NCI-H1105 treated with DMSO at 0.1 percent for 48 hours (cell line): ENCODE measurements at regions not wholly inside any gene's neighbourhood (a gene's known extent, or its start where the extent isn't known, plus 50 kb on each side); places are given as distances from the start of the nearest gene placed in this dataset.
"Not testable (repeated sequence)": the region's sequence is repeated elsewhere in the genome, so short reads cannot be mapped to it uniquely, and the experiment has no call there.

ENCODE experiments used
- DNase-seq: peaks from one replicate; lab custom pipeline; 2025; lab: John Stamatoyannopoulos, UW

DNA sequence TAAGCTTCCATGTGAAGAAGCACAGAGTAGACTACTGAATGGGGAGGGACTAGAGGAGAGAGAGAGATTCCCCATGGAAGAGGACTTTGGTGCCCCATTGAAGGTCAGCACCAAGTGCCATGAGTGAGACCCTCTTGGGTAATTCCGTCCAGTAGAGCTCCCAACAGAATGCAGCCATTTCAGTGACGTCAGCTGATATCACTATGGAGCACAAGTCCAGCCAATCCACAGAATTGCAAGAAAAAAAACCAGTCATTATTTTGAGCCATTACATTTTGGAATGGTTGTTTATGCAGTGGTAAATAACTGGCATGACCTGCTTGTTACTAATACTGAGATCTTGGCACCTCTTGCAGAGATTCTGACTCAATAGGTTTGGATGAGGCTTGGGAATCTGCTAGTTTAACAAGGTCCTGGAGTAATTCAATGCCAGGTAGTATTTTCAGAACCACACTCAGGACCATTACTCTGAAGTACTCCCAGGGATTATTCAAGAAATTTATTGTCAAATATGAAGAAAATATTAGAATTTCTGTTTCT, 52.6 kb upstream of the SP8 start:
- no peak for DNase-seq

DNA sequence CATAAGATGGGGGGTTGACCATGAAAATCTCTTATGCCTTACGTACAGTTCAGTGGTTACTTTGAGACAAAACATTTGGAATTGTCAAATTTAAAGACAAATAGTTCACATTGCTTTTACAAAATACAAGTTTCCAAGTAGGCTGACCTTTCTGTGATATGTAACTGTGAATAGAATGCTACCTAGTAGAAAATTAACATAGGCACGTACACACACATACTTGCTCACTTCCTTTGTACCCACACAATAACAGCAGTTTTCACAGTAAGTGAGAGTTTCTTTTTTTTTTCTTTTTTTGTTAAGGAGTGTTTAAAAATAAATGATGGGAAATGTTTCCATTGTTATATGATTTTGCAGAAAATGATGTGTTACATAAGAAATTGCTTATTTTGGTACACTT, 53.3 kb upstream of the SP8 start:
- DNase-seq = no peak

- DNase-seq = no peak
Measured at GRCh38 chr7:20846791-20847190, 60.1 kb upstream of the SP8 start.

GRCh38 chr7:20858951-20859350, 72.3 kb upstream of the SP8 start:
- no peak for DNase-seq

DNA sequence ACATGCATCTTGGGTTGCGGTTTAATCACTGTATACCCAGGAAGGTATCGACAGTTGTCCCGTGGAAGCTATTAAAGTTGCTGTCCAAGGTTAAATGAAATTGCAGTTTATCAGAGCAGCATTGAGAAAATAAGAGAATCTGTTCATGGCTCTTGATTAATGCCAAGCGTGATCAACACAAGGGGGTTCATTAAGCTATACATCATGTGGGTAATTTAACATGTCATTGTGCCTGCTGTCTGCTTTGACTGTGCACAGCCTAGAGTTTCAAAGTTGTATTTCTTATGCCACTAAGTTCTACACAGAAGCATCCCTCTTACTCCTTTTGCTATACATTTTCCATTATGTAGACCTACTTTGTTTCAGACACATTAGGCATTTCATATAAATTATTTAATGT, 74.8 kb upstream of the SP8 start:
- DNase-seq = no peak

GRCh38 chr7:20862554-20862953, 75.9 kb upstream of the SP8 start:
- DNase-seq = no peak

DNA sequence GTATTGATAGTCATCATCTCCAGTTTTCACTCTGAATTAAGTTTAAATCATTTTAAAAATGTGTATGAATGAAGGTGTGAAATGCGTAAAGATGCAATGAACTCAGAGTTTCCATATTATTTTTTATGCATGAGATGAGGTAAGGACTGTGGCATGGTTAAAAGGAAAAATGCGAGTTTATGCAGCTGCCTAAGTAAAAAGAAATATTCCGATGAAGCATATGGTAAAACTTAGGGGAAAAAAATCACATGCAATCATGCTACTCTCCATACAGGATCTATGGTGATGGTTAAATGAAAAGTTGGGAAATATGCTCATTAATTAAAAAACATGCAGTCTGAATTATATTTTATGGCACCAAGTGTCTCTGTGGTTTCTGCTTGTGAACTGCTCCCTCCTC, 77.5 kb upstream of the SP8 start:
- no peak for DNase-seq

DNA sequence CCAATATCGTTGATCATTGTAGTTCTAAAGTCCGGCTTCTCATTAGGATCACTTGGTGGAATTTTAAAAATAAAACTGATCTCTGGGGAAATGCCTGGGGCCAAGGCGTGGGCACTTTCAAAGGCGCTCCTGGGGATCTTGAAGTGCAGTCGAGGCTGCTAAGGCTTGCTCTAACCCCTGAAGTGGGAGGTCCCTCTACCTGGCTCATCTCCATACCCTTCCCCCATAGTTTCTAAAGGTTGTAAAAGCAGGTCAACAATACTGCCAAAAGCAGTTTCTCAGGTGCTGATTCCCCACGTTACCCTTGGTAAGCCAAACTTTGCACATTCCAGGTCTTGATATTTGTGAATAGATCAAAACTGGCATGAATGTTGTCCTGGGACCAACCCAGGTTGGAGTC, 79.0 kb upstream of the SP8 start:
- DNase-seq = no peak

DNA sequence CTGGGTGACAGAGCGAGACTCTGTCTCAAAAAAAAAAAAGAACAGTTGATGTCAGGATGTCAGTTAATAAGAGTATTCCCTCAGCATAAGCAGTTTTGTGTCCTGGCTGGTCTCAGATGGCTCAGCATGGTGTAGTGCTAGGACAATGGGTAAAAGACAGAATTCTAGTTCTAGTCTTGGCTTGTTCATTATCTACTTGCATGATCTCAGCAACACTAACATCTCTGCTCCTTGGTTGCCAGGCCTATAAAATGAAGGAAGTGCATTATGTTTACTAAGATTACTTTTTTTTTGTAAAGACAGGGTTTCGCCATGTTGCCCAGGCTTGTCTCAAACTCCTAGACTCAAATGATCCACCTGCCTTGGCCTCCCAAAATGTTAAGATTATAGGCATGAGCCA, 84.3 kb upstream of the SP8 start:
- no peak for DNase-seq

- peak; percentile 91 for DNase-seq
Measured at GRCh38 chr7:20892776-20893175, 106.1 kb upstream of the SP8 start.

DNA sequence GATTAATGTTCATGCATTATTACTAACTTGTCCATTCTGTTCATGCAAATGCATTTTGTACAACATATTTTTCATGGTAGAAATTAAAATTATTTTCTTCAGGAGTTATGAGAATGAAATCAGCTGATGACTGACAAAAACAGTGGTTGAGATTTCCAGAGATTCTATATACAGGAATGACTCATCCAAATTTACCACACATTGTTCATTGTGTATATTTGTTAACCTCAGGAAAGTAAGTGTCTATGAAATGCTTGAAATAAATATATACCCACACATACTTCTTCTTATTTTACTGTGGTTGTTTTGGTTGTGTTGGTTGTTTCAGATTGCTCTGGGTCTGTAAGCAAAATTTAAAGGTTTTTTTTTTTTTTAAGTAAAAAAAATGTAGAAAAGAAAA, 108.1 kb upstream of the SP8 start:
- DNase-seq = no peak

- DNase-seq = no peak
Measured at GRCh38 chr7:20895563-20895962, 108.9 kb upstream of the SP8 start.

GRCh38 chr7:20896996-20897395, 110.3 kb upstream of the SP8 start:
- DNase-seq = no peak

- no peak for DNase-seq
Measured at GRCh38 chr7:20906801-20907453, 120.2 kb upstream of the SP8 start.

DNA sequence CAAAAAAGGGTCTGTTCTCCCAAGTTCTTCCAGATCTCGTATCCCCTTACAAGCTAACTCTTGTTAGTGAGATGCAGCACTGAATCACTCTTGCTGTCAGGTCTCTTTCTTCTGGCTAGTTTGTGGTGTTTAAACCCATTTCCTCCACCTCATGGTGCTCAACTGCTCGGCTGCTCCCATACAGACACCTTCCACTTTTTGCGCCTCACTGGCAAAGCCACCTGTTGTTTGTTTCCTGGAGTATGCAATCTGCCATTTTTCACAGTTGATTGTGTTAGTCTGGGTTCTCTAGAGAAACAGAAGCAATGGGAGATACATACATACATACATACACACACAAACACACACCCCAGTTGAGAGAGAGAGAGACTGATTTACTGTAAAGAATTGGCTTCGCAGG, 124.4 kb upstream of the SP8 start:
- no peak for DNase-seq

DNA sequence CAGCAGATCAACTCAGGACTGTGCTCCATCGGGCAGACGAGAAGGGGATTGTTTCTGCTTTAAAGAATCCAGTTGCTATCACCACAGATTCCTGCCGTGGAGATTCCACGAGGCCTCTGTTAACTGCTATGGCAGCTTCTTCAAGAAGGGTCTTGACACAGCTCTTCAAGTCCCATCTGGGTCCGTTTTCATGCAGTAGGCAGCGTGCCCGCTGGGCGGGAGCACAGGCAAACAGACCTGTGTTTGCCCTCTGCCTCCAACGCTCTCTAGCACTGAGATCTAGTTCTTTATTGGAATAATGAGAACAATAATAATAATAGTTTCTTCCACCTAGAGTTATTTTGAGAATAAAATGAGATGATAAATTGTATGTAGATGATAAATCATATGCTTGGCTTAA, 127.2 kb upstream of the SP8 start:
- no peak for DNase-seq

DNA sequence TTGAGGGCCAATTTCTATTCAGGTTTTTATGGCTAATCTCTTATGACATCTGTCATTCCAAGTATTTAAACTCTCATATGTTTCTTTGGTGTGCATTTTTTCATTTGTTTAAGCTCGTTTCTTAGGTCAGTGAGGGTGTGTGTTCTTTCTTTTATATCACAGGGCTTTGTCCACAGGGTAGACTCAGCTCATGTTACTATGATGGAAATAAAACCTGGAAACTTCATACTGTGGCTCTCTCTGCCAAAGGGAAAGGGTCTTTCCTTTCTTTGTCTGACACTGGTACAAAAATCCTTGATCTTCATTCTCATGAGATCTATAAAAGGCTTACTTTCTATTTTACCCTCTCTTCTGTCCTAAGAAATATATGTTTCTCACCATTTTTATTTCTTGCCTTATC, 129.6 kb upstream of the SP8 start:
- DNase-seq = no peak

- no peak for DNase-seq
Measured at GRCh38 chr7:20917603-20918002, 130.9 kb upstream of the SP8 start.

DNA sequence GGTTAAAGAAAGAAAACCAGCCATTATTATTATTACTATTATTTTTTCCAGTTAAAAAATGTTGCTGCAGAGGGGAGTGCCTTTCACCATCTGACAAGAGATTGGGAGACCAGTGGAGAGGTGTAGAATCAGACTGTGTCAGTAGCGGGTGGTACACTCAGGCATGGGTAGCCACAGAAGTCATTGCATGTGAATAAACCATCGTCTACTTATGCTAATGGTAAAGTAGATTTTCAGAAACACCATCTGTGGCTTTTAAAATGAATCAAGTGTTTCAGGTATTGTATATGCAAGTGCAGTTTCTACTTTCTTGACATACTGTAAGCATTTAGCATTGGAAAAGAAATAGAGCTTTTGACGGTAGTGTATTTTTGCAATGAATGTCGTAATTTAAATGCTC, 131.5 kb upstream of the SP8 start:
- DNase-seq = no peak

DNA sequence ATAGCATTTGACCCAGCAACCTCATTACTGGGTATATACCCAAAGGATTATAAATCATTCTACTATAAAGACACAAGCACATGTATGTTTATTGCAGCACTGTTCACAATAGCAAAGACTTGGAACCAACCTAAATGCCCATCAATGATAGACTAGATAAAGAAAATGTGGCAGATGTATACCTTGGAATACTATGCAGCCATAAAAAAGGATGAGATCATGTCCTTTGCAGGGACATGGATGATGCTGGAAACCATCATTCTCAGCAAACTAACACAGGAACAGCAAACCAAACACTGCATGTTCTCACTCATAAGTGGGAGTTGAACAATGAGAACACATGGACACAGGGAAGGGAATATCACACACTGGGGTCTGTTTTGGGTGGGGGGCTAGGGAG, 140.5 kb upstream of the SP8 start:
- DNase-seq = not testable (repeated sequence)

DNA sequence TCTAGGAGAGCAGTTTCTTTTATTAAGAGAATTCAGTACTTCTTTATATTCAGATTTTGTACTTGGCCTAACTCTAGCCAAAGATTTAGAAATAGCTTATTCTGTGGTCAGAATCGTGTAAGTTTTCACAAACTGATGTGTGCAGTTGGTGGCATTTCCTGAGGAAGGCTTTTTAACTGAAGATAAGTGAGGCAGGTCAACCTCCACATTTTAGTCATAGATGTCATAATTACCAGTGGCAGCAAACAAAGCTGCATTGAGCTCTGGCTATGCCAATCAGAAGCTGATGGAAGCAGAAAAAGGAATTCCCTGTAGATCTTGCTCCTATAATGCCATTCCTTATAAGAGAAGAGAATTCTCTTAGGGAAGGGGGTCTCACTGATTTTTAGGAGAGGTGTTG, 141.3 kb upstream of the SP8 start:
- no peak for DNase-seq

GRCh38 chr7:20929199-20929598, 142.5 kb upstream of the SP8 start:
- DNase-seq = no peak

DNA sequence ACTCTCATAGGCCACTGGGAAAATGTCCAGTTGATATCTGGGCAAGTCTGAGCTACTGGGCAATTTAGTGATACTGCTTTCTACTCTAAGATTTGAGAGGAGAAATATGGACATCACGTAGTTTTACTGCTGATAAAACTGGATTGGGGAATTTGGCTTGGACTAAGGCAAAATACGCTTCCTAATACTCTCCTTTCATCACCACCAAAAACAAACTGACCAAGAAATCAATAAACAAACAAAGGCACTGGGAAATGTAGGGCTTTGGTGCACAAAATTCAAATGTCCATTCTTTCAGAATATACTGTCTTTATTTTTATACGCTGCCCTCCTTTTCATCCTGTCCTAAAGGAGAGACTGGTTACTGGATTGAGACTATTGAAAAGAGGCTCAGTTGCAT, 145.1 kb upstream of the SP8 start:
- no peak for DNase-seq

GRCh38 chr7:20932785-20933527, 146.3 kb upstream of the SP8 start:
- no peak for DNase-seq
